GM21576 (cell line): ENCODE measurements at regions not wholly inside any gene's neighbourhood (a gene's known extent, or its start where the extent isn't known, plus 50 kb on each side); places are given as distances from the start of the nearest gene placed in this dataset.
A peak's percentile ranks its signal among the peaks of the same experiment; 100 is the strongest.
"Not testable (repeated sequence)": the region's sequence is repeated elsewhere in the genome, so short reads cannot be mapped to it uniquely, and the experiment has no call there.

Experiments
- ATAC-seq: cut with Tn5 transposase; IDR thresholded peaks from one replicate; pipeline ENCODE4 v1.9.1; 2021; ENCODE audit warnings: mild to moderate bottlenecking, moderate library complexity; ENCODE audit not compliant: unreplicated experiment

- no peak for ATAC-seq
These were observed 247.2 kb downstream of the DUSP10 start for GRCh38 chr1:221494670-221495069.

DNA sequence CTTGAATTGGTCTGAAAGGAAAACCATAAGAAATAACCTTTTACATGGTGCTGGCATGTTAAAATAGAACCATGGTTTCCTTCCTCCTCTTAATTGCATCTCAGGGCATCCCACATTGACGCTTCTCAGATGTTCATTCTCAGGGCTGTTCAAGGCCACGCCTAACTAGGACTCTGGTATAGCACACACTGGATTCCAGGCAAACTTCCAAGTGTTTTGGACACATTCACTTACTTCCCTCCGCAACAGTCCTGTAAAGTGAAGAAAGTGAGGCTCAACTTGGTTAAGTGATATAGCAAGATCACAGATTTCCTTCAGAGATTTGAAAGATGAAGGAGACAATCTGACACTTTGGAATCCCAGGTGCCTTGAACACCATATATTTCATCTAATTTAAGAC is 244.8 kb downstream of the DUSP10 start:
- no peak for ATAC-seq

DNA sequence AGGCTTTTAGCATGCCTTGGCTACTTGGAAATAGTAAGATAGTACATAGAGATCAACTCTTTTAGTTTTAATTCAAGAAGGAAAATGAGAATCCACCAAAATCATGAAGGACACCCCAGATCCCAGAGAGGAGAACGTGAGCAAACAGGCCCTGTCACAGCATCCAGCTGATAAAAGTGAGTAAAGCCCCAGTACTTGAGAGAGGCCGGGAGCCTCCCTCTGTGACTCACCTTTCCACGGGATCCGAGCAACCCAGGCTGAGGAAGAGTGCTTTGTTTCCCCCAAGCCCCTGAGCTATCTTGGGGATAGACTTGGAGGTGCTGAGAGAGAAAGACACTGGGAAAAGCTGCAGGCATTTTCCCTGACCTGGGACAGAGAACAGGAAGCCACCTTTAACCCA is 238.6 kb downstream of the DUSP10 start:
- no peak for ATAC-seq

DNA sequence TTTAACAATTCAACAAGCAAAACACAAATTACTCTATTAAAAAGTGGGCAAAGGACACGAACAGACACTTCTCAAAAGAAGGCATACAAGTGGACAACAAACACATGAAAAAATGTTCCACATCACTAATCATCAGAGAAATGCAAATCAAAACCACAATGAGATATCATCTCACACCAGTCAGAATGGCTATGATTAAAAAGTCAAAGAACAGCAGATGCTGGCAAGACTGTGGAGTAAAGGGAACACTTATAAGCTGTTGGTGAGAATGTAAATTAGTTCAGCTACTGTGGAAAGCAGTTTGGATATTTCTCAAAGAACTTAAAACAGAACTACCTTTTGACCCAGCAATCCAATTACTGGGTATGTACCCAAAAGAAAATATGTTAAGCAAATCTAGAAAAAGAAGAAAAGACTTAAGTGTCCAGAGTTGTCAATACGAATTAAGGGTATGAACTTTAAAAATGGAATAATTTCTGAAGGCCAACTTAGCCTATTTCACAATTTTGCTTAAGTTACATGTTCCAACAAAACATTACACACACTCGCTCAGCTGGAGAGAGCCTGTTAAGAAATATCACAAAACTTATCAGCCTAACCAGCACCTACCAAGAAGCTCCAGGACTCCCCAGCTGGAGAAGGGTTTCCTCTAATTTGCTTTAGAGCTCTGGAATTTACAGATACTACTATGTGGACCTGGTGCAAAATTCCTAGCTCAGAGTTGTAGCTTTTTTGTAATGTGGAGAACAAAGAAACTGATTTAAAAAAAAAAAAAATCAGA is 232.1 kb downstream of the DUSP10 start:
- ATAC-seq: peak; percentile 58

GRCh38 chr1:221510793-221511503 is 230.9 kb downstream of the DUSP10 start:
- no peak for ATAC-seq

DNA sequence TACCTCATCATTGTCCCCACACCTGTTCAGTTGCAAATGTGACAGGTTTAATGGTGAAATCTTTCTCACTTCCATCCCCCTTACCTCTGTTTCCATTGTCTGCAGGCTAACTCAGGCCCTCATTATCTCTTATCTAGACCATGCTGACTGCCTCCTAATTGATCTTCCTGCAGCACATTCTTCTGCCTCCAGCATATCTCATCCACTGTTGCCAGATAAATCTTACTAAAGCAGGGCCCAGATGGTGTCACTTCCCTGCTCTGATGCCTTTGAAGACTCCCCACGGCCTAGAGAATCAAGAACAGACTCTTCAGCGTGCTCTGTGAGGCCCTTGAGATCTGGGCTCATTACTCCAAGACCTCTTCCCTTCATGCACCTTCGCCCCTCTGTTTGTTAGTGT is 230.1 kb downstream of the DUSP10 start:
- no peak for ATAC-seq

DNA sequence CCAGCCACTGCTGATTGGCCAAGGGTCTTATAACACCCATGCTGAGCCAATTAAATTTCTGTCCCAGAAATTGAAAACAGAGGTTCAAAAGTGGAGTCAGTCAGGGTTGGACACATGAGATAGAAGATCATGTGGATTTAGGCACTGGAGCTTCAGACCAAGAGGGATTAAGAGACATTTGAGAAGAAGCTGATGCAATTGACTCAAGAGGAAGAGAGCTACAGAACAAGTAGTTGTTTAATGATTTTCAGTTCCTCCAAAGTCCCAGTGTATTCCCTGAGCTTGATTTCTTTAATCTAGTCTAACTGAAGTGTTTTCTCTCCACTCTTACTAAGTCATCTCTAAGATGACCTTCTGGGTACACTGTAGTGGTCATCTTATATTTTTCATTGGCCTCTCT is 227.1 kb downstream of the DUSP10 start:
- ATAC-seq: no peak

GRCh38 chr1:221515496-221515895 is 226.4 kb downstream of the DUSP10 start:
- no peak for ATAC-seq

DNA sequence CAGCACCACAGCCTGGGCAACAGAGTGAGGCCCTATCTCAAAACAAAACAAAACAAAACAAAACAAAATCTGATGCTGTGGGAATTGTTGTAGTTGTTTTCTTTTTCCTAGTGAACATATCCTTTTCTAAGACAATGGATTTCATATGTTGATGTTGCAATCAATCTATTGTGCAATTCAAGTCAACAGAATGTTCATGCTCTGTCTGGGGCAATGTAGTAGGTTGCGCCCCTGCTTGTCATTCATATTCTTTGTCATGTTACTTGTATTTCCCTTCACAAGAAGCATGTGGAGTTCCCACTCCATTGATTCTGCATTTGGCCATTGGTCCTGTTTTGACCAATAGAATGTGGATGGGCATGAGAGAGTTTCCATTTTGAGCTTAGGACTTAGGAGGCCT is 223.9 kb downstream of the DUSP10 start:
- ATAC-seq: no peak

DNA sequence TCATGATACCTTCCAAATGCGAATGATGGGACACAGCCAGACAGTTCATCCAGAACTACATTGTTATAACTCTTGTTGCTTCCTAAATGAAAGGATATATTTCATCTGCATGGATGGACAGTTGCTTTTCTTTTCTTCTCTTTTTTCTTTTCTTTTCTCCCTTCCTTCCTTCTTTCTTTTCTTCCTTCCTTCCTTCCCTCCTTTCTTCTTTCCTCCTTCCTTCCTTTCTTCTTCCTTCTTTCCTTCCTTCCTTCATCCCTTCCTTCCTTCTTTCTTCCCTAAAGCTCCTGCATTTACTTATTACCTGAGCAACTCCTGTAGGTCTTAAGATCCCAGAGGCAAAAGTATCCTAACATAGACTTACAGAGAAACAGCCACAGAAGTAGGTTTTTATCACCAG is 221.6 kb downstream of the DUSP10 start:
- ATAC-seq: no peak

DNA sequence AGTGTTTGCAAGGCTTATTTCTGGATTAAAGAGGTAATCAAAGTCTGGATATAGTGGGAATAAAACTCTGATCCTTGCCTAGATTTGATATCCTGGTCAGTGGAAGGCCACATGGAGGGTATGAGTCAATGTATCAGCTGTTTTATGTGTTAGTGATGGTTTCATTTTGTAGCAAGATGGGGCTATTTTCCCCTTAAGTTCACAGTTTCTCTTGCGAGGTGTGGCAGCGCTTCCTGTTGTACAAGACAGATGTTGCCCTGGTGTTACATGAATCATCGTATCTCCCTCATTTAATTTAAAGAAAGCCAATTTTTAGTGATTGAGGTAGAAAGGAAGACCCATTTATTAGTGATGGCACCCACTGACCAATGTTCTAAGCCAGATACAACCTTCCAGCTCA is 220.2 kb downstream of the DUSP10 start:
- no peak for ATAC-seq

DNA sequence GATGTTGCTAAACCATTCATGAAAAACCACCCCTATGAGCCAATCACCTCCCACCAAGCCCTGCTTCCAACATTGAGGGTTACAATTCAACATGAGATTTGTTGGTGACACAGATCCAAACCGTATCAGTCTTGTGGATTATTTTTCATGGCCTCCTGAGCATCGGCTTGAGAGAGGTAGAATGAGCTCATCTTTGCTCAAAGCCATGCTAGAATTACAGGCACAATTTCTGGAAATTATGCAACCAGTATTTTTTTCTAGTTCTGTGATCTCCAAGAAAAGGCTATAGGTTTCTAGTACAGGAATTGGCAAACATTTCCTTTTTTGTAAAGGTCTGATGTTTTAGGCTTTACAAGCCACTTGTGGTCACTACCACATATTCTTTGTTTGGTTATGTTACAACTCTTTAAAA is 219.4 kb downstream of the DUSP10 start:
- ATAC-seq: no peak

- no peak for ATAC-seq
These were observed 216.1 kb downstream of the DUSP10 start for GRCh38 chr1:221525749-221526148.

- ATAC-seq: no peak
These were observed 214.6 kb downstream of the DUSP10 start for GRCh38 chr1:221527302-221527701.

- no peak for ATAC-seq
These were observed 213.8 kb downstream of the DUSP10 start for GRCh38 chr1:221527886-221528624.

DNA sequence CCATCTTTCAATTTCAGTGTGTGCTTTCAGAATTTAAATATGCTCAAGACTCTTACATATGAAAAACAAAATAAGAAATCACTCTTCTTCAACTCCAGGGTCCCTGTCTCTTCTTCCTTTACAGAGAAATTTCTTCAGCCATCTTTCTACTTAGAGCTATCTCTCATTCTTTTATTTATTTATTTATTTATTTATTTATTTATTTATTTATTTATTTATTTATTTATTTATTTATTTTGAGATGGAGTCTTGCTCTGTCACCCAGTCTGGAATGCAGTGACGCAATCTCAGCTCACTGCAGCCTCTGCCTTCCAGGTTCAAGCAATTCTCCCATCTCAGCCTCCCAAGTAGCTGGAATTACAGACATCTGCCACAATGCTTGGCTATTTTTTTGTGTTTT is 211.7 kb downstream of the DUSP10 start:
- ATAC-seq: not testable (repeated sequence)

GRCh38 chr1:221530791-221531190 is 211.1 kb downstream of the DUSP10 start:
- no peak for ATAC-seq

DNA sequence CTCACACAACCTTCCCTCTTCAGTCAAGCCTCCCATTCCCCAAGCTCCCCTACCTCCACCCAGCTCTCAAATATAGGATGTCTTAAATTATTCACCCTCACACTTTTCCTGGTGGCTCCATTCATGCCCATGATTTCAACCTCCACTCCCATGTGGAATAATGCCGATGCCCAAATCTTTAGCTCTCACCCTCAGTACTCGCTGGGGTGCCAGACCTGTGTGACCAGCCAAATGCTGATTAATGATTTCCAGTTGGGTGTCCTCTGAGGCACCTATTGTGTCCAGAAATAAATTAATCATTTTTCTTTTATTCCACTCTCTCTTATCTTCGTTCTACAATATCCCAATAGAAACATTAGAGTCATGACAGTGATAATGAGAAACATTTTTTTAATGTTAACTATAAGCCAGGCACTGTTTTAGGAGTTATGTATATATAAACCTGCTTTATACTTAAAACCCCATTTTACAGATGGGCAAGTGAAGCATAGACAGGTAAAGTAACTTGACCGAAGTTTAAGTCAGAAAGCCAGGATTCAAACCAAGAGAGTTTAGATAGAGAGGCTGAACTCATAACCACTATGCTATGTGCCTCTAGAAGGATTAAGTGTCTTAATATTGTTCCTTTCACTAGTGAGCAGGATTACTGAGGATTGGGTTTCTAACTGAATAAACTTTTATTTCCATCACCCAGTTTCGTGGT is 209.7 kb downstream of the DUSP10 start:
- ATAC-seq: no peak

GRCh38 chr1:221541296-221541695 is 200.6 kb downstream of the DUSP10 start:
- no peak for ATAC-seq

- ATAC-seq: no peak
These were observed 198.3 kb downstream of the DUSP10 start for GRCh38 chr1:221543529-221544120.

DNA sequence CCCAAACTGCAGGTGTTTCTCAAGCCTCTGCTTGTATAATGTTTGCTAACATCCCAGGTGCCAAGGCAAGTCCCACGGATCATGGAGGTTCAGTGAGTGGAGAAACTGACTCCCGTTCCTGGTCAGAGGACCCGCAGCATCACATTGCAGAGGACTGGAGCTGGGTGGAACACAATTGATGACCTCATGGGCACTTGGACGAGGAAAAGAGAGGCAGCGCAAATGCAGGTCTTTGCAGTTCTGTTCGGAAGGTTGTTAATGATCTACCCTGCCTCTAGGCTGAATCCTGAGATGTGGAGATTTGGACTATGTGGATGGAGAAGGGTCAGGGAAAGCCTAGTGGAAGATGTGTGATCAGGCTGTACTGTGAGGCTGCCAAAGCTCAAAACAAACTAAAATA is 192.9 kb downstream of the DUSP10 start:
- ATAC-seq: no peak
